ENCODE measurements at regions not wholly inside any gene's neighbourhood (a gene's known extent, or its start where the extent isn't known, plus 50 kb on each side); places are given as distances from the start of the nearest gene placed in this dataset.
"Not testable (repeated sequence)": the region's sequence is repeated elsewhere in the genome, so short reads cannot be mapped to it uniquely, and the experiment has no call there.

- no peak overlapping the region for H3K4me3 ChIP-seq (replicated peaks; ENCODE audit: insufficient read depth, low read length)
- no peak for DNase-seq (ENCODE audit: low read depth in 1 of 2, low spot score in 1 of 2)
- H3K27ac ChIP-seq (replicated peaks) = no peak overlapping the region
- no peak for TF ChIP-seq POLR2AphosphoS5 (IDR thresholded peaks at IDR 0.05; ENCODE audit: low read depth)
- no peak for TF ChIP-seq CTCF (IDR thresholded peaks at IDR 0.05; ENCODE audit: insufficient read depth, low read length)
- TF ChIP-seq GABPA (IDR thresholded peaks at IDR 0.05; ENCODE audit: low read depth) = no peak
- no peak for TF ChIP-seq SPI1 (IDR thresholded peaks at IDR 0.05; ENCODE audit: borderline replicate concordance, low read depth)
- no peak for TF ChIP-seq REST (IDR thresholded peaks at IDR 0.05; ENCODE audit: insufficient replicate concordance, low read depth)
- H3K27me3 ChIP-seq (ENCODE audit: insufficient read depth, poor library complexity, severe bottlenecking) = no peaks in the 10 kb centered on the region
Measured at GRCh38 chr4:28062562-28062961, 1201.9 kb downstream of the STIM2 start.

DNA sequence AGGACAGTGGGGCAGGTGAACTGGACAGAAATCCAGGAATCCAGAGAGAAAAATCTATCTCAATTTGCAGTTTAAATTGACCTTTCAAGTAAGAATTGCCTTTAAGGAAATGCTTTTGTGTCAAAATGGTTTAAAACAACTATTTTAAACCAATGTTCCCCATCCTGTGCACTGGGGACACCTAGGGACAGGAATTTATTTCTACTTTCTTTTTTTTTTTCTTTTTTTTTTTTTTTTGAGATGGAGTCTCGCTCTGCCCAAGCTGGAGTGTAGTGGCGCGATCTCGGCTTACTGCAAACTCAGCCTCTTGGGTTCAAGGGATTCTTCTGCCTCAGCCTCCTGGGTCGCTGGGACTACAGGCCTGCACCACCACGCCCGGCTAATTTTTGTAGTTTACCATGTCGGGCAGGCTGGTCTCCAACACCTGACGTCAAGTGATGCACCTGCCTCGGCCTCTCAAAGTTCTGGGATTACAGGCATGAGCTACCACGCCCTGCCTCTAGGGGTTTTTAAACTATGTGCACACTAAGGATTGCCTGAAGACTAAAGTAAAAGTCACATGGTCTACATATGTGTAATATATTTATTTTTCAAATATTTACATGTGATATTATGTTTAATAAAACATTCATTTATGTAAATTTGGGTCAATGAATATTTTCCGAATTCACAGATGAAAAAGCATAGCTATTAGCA, 1213.4 kb downstream of the STIM2 start:
- H3K27me3 ChIP-seq (ENCODE audit: insufficient read depth, poor library complexity, severe bottlenecking) = no peaks in the 10 kb centered on the region
- no peak overlapping the region for H3K27ac ChIP-seq (replicated peaks)
- no peak for TF ChIP-seq SPI1 (IDR thresholded peaks at IDR 0.05; ENCODE audit: borderline replicate concordance, low read depth)
- TF ChIP-seq CTCF (IDR thresholded peaks at IDR 0.05; ENCODE audit: insufficient read depth, low read length) = no peak
- TF ChIP-seq GABPA (IDR thresholded peaks at IDR 0.05; ENCODE audit: low read depth) = no peak
- no peak for TF ChIP-seq POLR2AphosphoS5 (IDR thresholded peaks at IDR 0.05; ENCODE audit: low read depth)
- no peak for TF ChIP-seq REST (IDR thresholded peaks at IDR 0.05; ENCODE audit: insufficient replicate concordance, low read depth)
- no peak overlapping the region for H3K4me3 ChIP-seq (replicated peaks; ENCODE audit: insufficient read depth, low read length)
- DNase-seq (ENCODE audit: low read depth in 1 of 2, low spot score in 1 of 2) = no peak

- no peak for TF ChIP-seq CTCF (IDR thresholded peaks at IDR 0.05; ENCODE audit: insufficient read depth, low read length)
- TF ChIP-seq SPI1 (IDR thresholded peaks at IDR 0.05; ENCODE audit: borderline replicate concordance, low read depth) = no peak
- TF ChIP-seq POLR2AphosphoS5 (IDR thresholded peaks at IDR 0.05; ENCODE audit: low read depth) = no peak
- TF ChIP-seq REST (IDR thresholded peaks at IDR 0.05; ENCODE audit: insufficient replicate concordance, low read depth) = no peak
- no peak for TF ChIP-seq GABPA (IDR thresholded peaks at IDR 0.05; ENCODE audit: low read depth)
- Histone ChIP-seq H3K27ac (replicated peaks) (no peak overlapping the region), H3K4me3 (replicated peaks; ENCODE audit: insufficient read depth, low read length) (no peak overlapping the region), H3K27me3 (ENCODE audit: insufficient read depth, poor library complexity, severe bottlenecking) (no peaks in the 10 kb centered on the region)
- DNase-seq (ENCODE audit: low read depth in 1 of 2, low spot score in 1 of 2) = no peak
Measured at GRCh38 chr4:28075401-28075956, 1214.8 kb downstream of the STIM2 start.

DNA sequence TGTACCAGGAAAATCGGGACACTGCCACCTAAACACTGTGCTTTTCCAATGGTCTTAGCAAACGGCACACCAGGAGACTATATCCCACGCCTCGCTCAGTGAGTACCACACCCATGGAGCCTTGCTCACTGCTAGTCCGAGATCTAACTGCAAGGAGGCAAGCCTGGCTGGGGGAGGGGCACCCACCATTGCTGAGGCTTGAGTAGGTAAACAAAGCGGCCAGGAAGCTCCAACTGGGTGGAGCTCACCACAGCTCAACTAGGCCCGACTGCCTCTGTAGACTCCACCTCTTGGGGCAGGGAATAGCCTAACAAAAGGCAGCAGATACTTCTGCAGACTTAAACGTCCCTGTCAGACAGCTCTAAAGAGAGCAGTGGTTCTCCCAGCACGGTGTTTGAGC, 1216.6 kb downstream of the STIM2 start:
- not testable (repeated sequence) for DNase-seq (ENCODE audit: low read depth in 1 of 2, low spot score in 1 of 2); H3K4me3 ChIP-seq (replicated peaks; ENCODE audit: insufficient read depth, low read length); H3K27ac ChIP-seq (replicated peaks); H3K27me3 ChIP-seq (ENCODE audit: insufficient read depth, poor library complexity, severe bottlenecking)

All from HL-60 (cell line).